GM23338 (cell line): ENCODE measurements at regions not wholly inside any gene's neighbourhood (a gene's known extent, or its start where the extent isn't known, plus 50 kb on each side); places are given as distances from the start of the nearest gene placed in this dataset.

Experiments used
- ATAC-seq: fragments of 200-7000 bp; cut with Tn5 transposase; 3 replicates; pipeline ENCODE4 v1.9.1; 2020
- DNase-seq: peaks from one replicate; pipeline ENCODE4 v3.0.0-alpha.2; 2015; ENCODE audit warnings: low spot score
- H2AFZ ChIP-seq: fragments of 200-600 bp; sonication (generic); 2 replicates; pipeline ENCODE4 v1.8.0; 2016; ENCODE audit warnings: antibody characterized with exemption, mild to moderate bottlenecking, moderate library complexity
- H3F3A ChIP-seq: fragments of 200-600 bp; sonication (generic); replicated peaks from 2 replicates; pipeline ENCODE4 v1.8.0; 2017; ENCODE audit warnings: antibody characterized with exemption, mixed run types, low read depth
- H3K27ac ChIP-seq: fragments of 200-600 bp; sonication (generic); 2 replicates; pipeline ENCODE4 v1.6.1; 2016; ENCODE audit warnings: low read depth
- H3K27me3 ChIP-seq: fragments of 200-600 bp; sonication (generic); 2 replicates; pipeline ENCODE4 v1.8.0; 2016; ENCODE audit warnings: mild to moderate bottlenecking, mixed run types, moderate library complexity; ENCODE audit not compliant: insufficient read depth
- H3K36me3 ChIP-seq: fragments of 200-600 bp; sonication (generic); 2 replicates; pipeline ENCODE4 v1.8.0; 2016; ENCODE audit warnings: mild to moderate bottlenecking; ENCODE audit not compliant: insufficient read depth
- H3K4me1 ChIP-seq: fragments of 200-600 bp; sonication (generic); 2 replicates; pipeline ENCODE4 v1.8.0; 2016; ENCODE audit warnings: mild to moderate bottlenecking, moderate library complexity; ENCODE audit not compliant: insufficient read depth
- H3K4me2 ChIP-seq: fragments of 200-600 bp; sonication (generic); 2 replicates; pipeline ENCODE4 v1.7.1; 2017; ENCODE audit warnings: mixed run types
- H3K4me3 ChIP-seq: fragments of 200-600 bp; sonication (generic); 2 replicates; pipeline ENCODE4 v1.6.1; 2016; ENCODE audit warnings: mixed run types
- H3K79me2 ChIP-seq: fragments of 200-600 bp; sonication (generic); replicated peaks from 2 replicates; pipeline ENCODE4 v1.8.0; 2017; ENCODE audit warnings: mild to moderate bottlenecking; ENCODE audit not compliant: insufficient read depth
- H3K9me2 ChIP-seq: fragments of 200-600 bp; sonication (generic); 2 replicates; pipeline ENCODE4 v1.8.0; 2017; ENCODE audit not compliant: insufficient read depth
- H4K20me1 ChIP-seq: fragments of 200-600 bp; sonication (generic); replicated peaks from 2 replicates; pipeline ENCODE4 v1.8.0; 2017; ENCODE audit warnings: mild to moderate bottlenecking; ENCODE audit not compliant: insufficient read depth
- H3K27ac Mint-ChIP-seq: 2 replicates; pipeline ENCODE4 v1.8.0; 2020; ENCODE audit warnings: inconsistent platforms, mild to moderate bottlenecking, moderate library complexity, mixed read lengths
- H3K27me3 Mint-ChIP-seq: 3 replicates; pipeline ENCODE4 v1.8.0; 2022; ENCODE audit warnings: low read depth, mild to moderate bottlenecking, moderate library complexity, mixed read lengths, inconsistent platforms; ENCODE audit not compliant: insufficient read depth, poor library complexity
- H3K36me3 Mint-ChIP-seq: 3 replicates; pipeline ENCODE4 v1.8.0; 2021; ENCODE audit warnings: low read depth, mild to moderate bottlenecking, inconsistent platforms, moderate library complexity, mixed read lengths
- H3K4me1 Mint-ChIP-seq: 3 replicates; pipeline ENCODE4 v1.8.0; 2020; ENCODE audit warnings: mild to moderate bottlenecking, inconsistent platforms, mixed read lengths
- H3K4me3 Mint-ChIP-seq: 3 replicates; pipeline ENCODE4 v1.8.0; 2021; ENCODE audit warnings: moderate library complexity, mild to moderate bottlenecking, inconsistent platforms, mixed read lengths
- H3K9me3 Mint-ChIP-seq: 3 replicates; pipeline ENCODE4 v1.8.0; 2020; ENCODE audit warnings: moderate library complexity, mild to moderate bottlenecking, inconsistent platforms, mixed read lengths
- CREB1 ChIP-seq: fragments of 250-450 bp; sonication (Bioruptor Pico); IDR thresholded peaks from 2 replicates; pipeline ENCODE4 v1.5.0; 2020; ENCODE audit warnings: low read depth, mild to moderate bottlenecking, moderate library complexity
- EZH2 ChIP-seq: fragments of 200-600 bp; sonication (generic); IDR thresholded peaks from one replicate; pipeline ENCODE4 v1.8.0; 2017; ENCODE audit warnings: antibody characterized with exemption, mild to moderate bottlenecking, low read depth; ENCODE audit not compliant: unreplicated experiment
- EZH2phosphoT487 ChIP-seq: fragments of 200-600 bp; sonication (generic); IDR thresholded peaks from one replicate; pipeline ENCODE4 v1.8.1; 2018; ENCODE audit warnings: antibody characterized with exemption; ENCODE audit not compliant: unreplicated experiment
- JUNB ChIP-seq: IDR thresholded peaks from one replicate; pipeline ENCODE4 v1.6.1; 2016; ENCODE audit warnings: antibody characterized with exemption; ENCODE audit not compliant: unreplicated experiment
- NANOG ChIP-seq: IDR thresholded peaks from 2 replicates; pipeline ENCODE4 v1.6.1; 2016; ENCODE audit warnings: antibody characterized with exemption, borderline replicate concordance
- POLR2AphosphoS5 ChIP-seq: IDR thresholded peaks from 2 replicates; pipeline ENCODE4 v1.6.1; 2016; ENCODE audit warnings: antibody characterized with exemption, low read depth
- STAT1 ChIP-seq: IDR thresholded peaks from one replicate; pipeline ENCODE4 v1.6.1; 2016; ENCODE audit warnings: antibody characterized with exemption; ENCODE audit not compliant: unreplicated experiment
- ZNF114 ChIP-seq: fragments of 250-450 bp; sonication (Bioruptor Pico); IDR thresholded peaks from 2 replicates; pipeline ENCODE4 v1.5.0; 2020; ENCODE audit warnings: mild to moderate bottlenecking, moderate library complexity
- ZNF331 ChIP-seq: fragments of 250-450 bp; sonication (Bioruptor Pico); IDR thresholded peaks from 2 replicates; pipeline ENCODE4 v1.5.0; 2020; ENCODE audit warnings: low read depth, mild to moderate bottlenecking, moderate library complexity
- TF ChIP-seq, protein P1 (sequence below): IDR thresholded peaks from one replicate; pipeline ENCODE4 v1.6.1; 2018; ENCODE audit warnings: antibody characterized with exemption; ENCODE audit not compliant: unreplicated experiment
- TF ChIP-seq, protein P2 (sequence below): fragments of 250-450 bp; sonication (Bioruptor Pico); IDR thresholded peaks from 2 replicates; pipeline ENCODE4 v1.5.0; 2020; ENCODE audit warnings: mild to moderate bottlenecking, moderate library complexity

DNA sequence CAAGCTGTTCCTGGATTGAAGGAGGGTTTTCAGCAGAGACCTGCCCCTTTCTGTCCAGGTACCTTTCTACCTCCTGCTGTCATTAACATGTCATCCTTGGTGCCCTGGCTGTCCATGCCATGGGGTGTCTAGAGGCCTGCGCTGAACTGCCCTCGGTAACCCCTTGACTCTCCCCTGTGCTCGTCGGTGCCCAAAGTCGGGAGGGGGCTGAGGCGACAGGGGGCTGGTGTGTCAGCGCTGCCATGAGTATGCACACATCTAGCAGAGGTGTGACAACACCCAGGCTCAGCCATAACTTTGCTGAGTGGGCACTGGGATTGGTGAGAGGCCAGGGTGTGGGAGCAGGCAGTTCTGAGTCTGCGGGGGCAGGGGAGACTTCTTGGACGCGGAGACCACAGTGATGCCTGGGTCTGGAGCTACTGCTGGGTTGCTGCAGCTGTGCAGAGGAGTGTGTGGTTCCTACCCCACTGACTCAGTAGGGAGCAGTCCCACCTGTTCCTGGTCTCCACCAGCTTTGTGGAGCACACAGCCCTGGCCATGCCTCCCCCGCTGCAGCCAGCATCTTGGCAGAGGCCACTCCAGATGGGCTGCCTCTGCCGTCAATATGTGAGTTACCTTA, 376.2 kb upstream of the SEMA3C start (continued):
- TF ChIP-seq, protein P1, sequence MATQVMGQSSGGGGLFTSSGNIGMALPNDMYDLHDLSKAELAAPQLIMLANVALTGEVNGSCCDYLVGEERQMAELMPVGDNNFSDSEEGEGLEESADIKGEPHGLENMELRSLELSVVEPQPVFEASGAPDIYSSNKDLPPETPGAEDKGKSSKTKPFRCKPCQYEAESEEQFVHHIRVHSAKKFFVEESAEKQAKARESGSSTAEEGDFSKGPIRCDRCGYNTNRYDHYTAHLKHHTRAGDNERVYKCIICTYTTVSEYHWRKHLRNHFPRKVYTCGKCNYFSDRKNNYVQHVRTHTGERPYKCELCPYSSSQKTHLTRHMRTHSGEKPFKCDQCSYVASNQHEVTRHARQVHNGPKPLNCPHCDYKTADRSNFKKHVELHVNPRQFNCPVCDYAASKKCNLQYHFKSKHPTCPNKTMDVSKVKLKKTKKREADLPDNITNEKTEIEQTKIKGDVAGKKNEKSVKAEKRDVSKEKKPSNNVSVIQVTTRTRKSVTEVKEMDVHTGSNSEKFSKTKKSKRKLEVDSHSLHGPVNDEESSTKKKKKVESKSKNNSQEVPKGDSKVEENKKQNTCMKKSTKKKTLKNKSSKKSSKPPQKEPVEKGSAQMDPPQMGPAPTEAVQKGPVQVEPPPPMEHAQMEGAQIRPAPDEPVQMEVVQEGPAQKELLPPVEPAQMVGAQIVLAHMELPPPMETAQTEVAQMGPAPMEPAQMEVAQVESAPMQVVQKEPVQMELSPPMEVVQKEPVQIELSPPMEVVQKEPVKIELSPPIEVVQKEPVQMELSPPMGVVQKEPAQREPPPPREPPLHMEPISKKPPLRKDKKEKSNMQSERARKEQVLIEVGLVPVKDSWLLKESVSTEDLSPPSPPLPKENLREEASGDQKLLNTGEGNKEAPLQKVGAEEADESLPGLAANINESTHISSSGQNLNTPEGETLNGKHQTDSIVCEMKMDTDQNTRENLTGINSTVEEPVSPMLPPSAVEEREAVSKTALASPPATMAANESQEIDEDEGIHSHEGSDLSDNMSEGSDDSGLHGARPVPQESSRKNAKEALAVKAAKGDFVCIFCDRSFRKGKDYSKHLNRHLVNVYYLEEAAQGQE: no peak
- TF ChIP-seq CREB1: no peak
- TF ChIP-seq ZNF331 (CRISPR knock-in tag): no peak
- TF ChIP-seq EZH2: no peak
- no peak for TF ChIP-seq STAT1
- no peak for TF ChIP-seq JUNB

DNA sequence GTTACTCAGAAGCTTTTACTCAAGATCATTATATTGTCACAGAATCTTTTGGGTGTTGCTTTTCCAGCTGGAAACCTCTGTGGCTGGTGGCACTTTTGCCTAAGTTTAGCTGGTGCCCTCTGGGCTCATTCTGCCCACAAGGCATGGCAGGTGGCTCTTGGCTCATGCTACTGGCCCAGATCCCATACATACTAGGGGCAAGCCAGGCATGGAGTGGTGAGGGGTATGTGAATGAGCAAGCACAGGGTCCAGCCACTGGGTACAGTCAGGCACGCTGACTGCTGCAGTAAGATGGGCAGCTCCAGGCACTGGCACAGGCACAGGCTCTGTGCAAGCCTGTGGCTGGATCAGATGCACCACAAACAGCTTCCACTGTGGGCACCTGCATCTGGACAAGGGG, 375.0 kb upstream of the SEMA3C start:
- ATAC-seq (no peak), DNase-seq (no peak)
- Histone ChIP-seq H3K27me3 (no peaks in the 10 kb centered on the region), H3K79me2 (no peaks in the 10 kb centered on the region), H3K36me3 (no peaks in the 10 kb centered on the region), H2AFZ (no peak overlapping the region), H3K9me2 (peaks cover 8% of the 10 kb centered on the region), H3F3A (no peaks in the 10 kb centered on the region), H3K4me3 (no peak overlapping the region), H3K27ac (no peak overlapping the region), H3K4me1 (no peaks in the 10 kb centered on the region), H3K4me2 (no peak overlapping the region), H4K20me1 (no peaks in the 10 kb centered on the region)
- Mint-ChIP-seq H3K4me3 (no peak overlapping the region), H3K4me1 (no peaks in the 10 kb centered on the region), H3K36me3 (no peaks in the 10 kb centered on the region), H3K27me3 (no peaks in the 10 kb centered on the region), H3K27ac (no peak overlapping the region), H3K9me3 (no peaks in the 10 kb centered on the region)
- TF ChIP-seq POLR2AphosphoS5: no peak
- TF ChIP-seq EZH2: no peak
- TF ChIP-seq, protein P1: no peak
- TF ChIP-seq ZNF114 (CRISPR knock-in tag): no peak
- TF ChIP-seq ZNF331 (CRISPR knock-in tag): no peak
- no peak for TF ChIP-seq NANOG
- no peak for TF ChIP-seq EZH2phosphoT487
- no peak for TF ChIP-seq JUNB
- no peak for TF ChIP-seq STAT1
- no peak for TF ChIP-seq CREB1
- TF ChIP-seq, protein P2, sequence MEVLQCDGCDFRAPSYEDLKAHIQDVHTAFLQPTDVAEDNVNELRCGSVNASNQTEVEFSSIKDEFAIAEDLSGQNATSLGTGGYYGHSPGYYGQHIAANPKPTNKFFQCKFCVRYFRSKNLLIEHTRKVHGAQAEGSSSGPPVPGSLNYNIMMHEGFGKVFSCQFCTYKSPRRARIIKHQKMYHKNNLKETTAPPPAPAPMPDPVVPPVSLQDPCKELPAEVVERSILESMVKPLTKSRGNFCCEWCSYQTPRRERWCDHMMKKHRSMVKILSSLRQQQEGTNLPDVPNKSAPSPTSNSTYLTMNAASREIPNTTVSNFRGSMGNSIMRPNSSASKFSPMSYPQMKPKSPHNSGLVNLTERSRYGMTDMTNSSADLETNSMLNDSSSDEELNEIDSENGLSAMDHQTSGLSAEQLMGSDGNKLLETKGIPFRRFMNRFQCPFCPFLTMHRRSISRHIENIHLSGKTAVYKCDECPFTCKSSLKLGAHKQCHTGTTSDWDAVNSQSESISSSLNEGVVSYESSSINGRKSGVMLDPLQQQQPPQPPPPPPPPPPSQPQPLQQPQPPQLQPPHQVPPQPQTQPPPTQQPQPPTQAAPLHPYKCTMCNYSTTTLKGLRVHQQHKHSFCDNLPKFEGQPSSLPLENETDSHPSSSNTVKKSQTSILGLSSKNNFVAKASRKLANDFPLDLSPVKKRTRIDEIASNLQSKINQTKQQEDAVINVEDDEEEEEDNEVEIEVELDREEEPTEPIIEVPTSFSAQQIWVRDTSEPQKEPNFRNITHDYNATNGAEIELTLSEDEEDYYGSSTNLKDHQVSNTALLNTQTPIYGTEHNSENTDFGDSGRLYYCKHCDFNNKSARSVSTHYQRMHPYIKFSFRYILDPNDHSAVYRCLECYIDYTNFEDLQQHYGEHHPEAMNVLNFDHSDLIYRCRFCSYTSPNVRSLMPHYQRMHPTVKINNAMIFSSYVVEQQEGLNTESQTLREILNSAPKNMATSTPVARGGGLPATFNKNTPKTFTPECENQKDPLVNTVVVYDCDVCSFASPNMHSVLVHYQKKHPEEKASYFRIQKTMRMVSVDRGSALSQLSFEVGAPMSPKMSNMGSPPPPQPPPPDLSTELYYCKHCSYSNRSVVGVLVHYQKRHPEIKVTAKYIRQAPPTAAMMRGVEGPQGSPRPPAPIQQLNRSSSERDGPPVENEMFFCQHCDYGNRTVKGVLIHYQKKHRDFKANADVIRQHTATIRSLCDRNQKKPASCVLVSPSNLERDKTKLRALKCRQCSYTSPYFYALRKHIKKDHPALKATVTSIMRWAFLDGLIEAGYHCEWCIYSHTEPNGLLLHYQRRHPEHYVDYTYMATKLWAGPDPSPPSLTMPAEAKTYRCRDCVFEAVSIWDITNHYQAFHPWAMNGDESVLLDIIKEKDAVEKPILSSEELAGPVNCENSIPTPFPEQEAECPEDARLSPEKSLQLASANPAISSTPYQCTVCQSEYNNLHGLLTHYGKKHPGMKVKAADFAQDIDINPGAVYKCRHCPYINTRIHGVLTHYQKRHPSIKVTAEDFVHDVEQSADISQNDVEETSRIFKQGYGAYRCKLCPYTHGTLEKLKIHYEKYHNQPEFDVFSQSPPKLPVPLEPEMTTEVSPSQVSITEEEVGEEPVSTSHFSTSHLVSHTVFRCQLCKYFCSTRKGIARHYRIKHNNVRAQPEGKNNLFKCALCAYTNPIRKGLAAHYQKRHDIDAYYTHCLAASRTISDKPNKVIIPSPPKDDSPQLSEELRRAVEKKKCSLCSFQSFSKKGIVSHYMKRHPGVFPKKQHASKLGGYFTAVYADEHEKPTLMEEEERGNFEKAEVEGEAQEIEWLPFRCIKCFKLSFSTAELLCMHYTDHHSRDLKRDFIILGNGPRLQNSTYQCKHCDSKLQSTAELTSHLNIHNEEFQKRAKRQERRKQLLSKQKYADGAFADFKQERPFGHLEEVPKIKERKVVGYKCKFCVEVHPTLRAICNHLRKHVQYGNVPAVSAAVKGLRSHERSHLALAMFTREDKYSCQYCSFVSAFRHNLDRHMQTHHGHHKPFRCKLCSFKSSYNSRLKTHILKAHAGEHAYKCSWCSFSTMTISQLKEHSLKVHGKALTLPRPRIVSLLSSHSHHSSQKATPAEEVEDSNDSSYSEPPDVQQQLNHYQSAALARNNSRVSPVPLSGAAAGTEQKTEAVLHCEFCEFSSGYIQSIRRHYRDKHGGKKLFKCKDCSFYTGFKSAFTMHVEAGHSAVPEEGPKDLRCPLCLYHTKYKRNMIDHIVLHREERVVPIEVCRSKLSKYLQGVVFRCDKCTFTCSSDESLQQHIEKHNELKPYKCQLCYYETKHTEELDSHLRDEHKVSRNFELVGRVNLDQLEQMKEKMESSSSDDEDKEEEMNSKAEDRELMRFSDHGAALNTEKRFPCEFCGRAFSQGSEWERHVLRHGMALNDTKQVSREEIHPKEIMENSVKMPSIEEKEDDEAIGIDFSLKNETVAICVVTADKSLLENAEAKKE: no peak
